SU-DHL-6 (cell line): ENCODE measurements at regions not wholly inside any gene's neighbourhood (a gene's known extent, or its start where the extent isn't known, plus 50 kb on each side); places are given as distances from the start of the nearest gene placed in this dataset.

Experiments used
- EZH2phosphoT487 ChIP-seq: fragments of 200-600 bp; sonication (generic), shearing (Covaris generic); conservative IDR thresholded peaks from 2 replicates; pipeline ENCODE4 v1.6.1; 2018; ENCODE audit warnings: mild to moderate bottlenecking, antibody characterized with exemption, low read length, moderate library complexity, mixed read lengths
- TF ChIP-seq, protein P1 (sequence below): fragments of 200-600 bp; sonication (generic); IDR thresholded peaks from one replicate; pipeline ENCODE4 v1.5.1; 2017; ENCODE audit warnings: antibody characterized with exemption, mild to moderate bottlenecking, low read length, moderate library complexity; ENCODE audit not compliant: insufficient read depth, poor library complexity, severe bottlenecking

GRCh38 chr6:67475700-67476099, 1159.4 kb upstream of the ADGRB3 start:
- TF ChIP-seq, protein P1, sequence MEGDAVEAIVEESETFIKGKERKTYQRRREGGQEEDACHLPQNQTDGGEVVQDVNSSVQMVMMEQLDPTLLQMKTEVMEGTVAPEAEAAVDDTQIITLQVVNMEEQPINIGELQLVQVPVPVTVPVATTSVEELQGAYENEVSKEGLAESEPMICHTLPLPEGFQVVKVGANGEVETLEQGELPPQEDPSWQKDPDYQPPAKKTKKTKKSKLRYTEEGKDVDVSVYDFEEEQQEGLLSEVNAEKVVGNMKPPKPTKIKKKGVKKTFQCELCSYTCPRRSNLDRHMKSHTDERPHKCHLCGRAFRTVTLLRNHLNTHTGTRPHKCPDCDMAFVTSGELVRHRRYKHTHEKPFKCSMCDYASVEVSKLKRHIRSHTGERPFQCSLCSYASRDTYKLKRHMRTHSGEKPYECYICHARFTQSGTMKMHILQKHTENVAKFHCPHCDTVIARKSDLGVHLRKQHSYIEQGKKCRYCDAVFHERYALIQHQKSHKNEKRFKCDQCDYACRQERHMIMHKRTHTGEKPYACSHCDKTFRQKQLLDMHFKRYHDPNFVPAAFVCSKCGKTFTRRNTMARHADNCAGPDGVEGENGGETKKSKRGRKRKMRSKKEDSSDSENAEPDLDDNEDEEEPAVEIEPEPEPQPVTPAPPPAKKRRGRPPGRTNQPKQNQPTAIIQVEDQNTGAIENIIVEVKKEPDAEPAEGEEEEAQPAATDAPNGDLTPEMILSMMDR, result no peak
- TF ChIP-seq EZH2phosphoT487, result no peak
